ENCODE measurements at regions not wholly inside any gene's neighbourhood (a gene's known extent, or its start where the extent isn't known, plus 50 kb on each side); places are given as distances from the start of the nearest gene placed in this dataset.
A peak's percentile ranks its signal among the peaks of the same experiment; 100 is the strongest.

GRCh38 chr1:198825254-198825653 lies 186.4 kb downstream of the PTPRC start:
- Histone ChIP-seq H3K36me3 (ENCODE audit: control insufficient read depth in 2 of 3, insufficient read depth in 3 of 3, low read length in 3 of 3) (no peaks in the 10 kb centered on the region), H3K27me3 (ENCODE audit: control insufficient read depth, insufficient read depth, low read length) (no peaks in the 10 kb centered on the region), H3K9ac (ENCODE audit: low read length in 3 of 3) (no peak overlapping the region), H3K9me3 (ENCODE audit: control insufficient read depth in 2 of 3, insufficient read depth in 1 of 3, low read length in 3 of 3) (no peaks in the 10 kb centered on the region), H3K27ac (ENCODE audit: low read depth in 2 of 2, low read length in 2 of 2) (no peak overlapping the region), H3K4me3 (ENCODE audit: low read length in 3 of 3) (no peak overlapping the region), H3K4me1 (ENCODE audit: control insufficient read depth in 2 of 3, insufficient read depth in 2 of 3, low read depth in 1 of 3, low read length in 3 of 3) (no peaks in the 10 kb centered on the region)
- DNase-seq (no peak), FAIRE-seq (no peak)
- TF ChIP-seq CTCF (IDR thresholded peaks at IDR 0.05; ENCODE audit: borderline replicate concordance, extremely low read depth, insufficient read depth), result no peak
- intact Hi-C loops (cut with DNase I), result no loop called here

- Histone ChIP-seq H3K9ac (ENCODE audit: low read length in 3 of 3) (no peak overlapping the region), H3K4me1 (ENCODE audit: control insufficient read depth in 2 of 3, insufficient read depth in 2 of 3, low read depth in 1 of 3, low read length in 3 of 3) (no peaks in the 10 kb centered on the region), H3K4me3 (ENCODE audit: low read length in 3 of 3) (no peak overlapping the region), H3K27ac (ENCODE audit: low read depth in 2 of 2, low read length in 2 of 2) (no peak overlapping the region), H3K36me3 (ENCODE audit: control insufficient read depth in 2 of 3, insufficient read depth in 3 of 3, low read length in 3 of 3) (no peaks in the 10 kb centered on the region), H3K27me3 (ENCODE audit: control insufficient read depth, insufficient read depth, low read length) (no peaks in the 10 kb centered on the region), H3K9me3 (ENCODE audit: control insufficient read depth in 2 of 3, insufficient read depth in 1 of 3, low read length in 3 of 3) (no peaks in the 10 kb centered on the region)
- no peak for FAIRE-seq
- no peak for DNase-seq
- intact Hi-C loops (cut with DNase I), result no loop called here
- TF ChIP-seq CTCF (IDR thresholded peaks at IDR 0.05; ENCODE audit: borderline replicate concordance, extremely low read depth, insufficient read depth), result no peak
These were observed 190.5 kb downstream of the PTPRC start for GRCh38 chr1:198829356-198829755.

- Histone ChIP-seq H3K27ac (ENCODE audit: low read depth in 2 of 2, low read length in 2 of 2) (peak overlapping the region; percentile 8 to 12), H3K9ac (ENCODE audit: low read length in 3 of 3) (no peak overlapping the region), H3K4me3 (ENCODE audit: low read length in 3 of 3) (no peak overlapping the region), H3K27me3 (ENCODE audit: control insufficient read depth, insufficient read depth, low read length) (no peaks in the 10 kb centered on the region), H3K4me1 (ENCODE audit: control insufficient read depth in 2 of 3, insufficient read depth in 2 of 3, low read depth in 1 of 3, low read length in 3 of 3) (no peaks in the 10 kb centered on the region), H3K36me3 (ENCODE audit: control insufficient read depth in 2 of 3, insufficient read depth in 3 of 3, low read length in 3 of 3) (no peaks in the 10 kb centered on the region), H3K9me3 (ENCODE audit: control insufficient read depth in 2 of 3, insufficient read depth in 1 of 3, low read length in 3 of 3) (no peaks in the 10 kb centered on the region)
- FAIRE-seq, result no peak
- DNase-seq, result peak in 1 of 5 donors; percentile 17
- TF ChIP-seq CTCF (IDR thresholded peaks at IDR 0.05; ENCODE audit: borderline replicate concordance, extremely low read depth, insufficient read depth), result no peak
- intact Hi-C loops (cut with DNase I), result no loop called here
These were observed 191.1 kb downstream of the PTPRC start for GRCh38 chr1:198829944-198830343.

- FAIRE-seq (no peak), DNase-seq (peak; percentile 48 to 77 (median 52))
- Histone ChIP-seq H3K36me3 (ENCODE audit: control insufficient read depth in 2 of 3, insufficient read depth in 3 of 3, low read length in 3 of 3) (no peaks in the 10 kb centered on the region), H3K9me3 (ENCODE audit: control insufficient read depth in 2 of 3, insufficient read depth in 1 of 3, low read length in 3 of 3) (no peaks in the 10 kb centered on the region), H3K9ac (ENCODE audit: low read length in 3 of 3) (no peak overlapping the region), H3K27ac (ENCODE audit: low read depth in 2 of 2, low read length in 2 of 2) (peak overlapping the region; percentile 8 to 12), H3K4me1 (ENCODE audit: control insufficient read depth in 2 of 3, insufficient read depth in 2 of 3, low read depth in 1 of 3, low read length in 3 of 3) (no peaks in the 10 kb centered on the region), H3K27me3 (ENCODE audit: control insufficient read depth, insufficient read depth, low read length) (no peaks in the 10 kb centered on the region), H3K4me3 (ENCODE audit: low read length in 3 of 3) (no peak overlapping the region)
- no peak for TF ChIP-seq CTCF (IDR thresholded peaks at IDR 0.05; ENCODE audit: borderline replicate concordance, extremely low read depth, insufficient read depth)
- intact Hi-C loops (cut with DNase I), result no loop called here
These were observed 191.6 kb downstream of the PTPRC start for GRCh38 chr1:198830412-198830811.

Data from kidney (tissue), 13 donors.